ENCODE measurements at regions not wholly inside any gene's neighbourhood (a gene's known extent, or its start where the extent isn't known, plus 50 kb on each side); places are given as distances from the start of the nearest gene placed in this dataset.

GRCh38 chr4:82230306-82230705, 143.5 kb downstream of the HNRNPD start:
- no peaks in the 10 kb centered on the region for H3K36me3 Mint-ChIP-seq (ENCODE audit: insufficient read depth)
- TF ChIP-seq, protein P1, sequence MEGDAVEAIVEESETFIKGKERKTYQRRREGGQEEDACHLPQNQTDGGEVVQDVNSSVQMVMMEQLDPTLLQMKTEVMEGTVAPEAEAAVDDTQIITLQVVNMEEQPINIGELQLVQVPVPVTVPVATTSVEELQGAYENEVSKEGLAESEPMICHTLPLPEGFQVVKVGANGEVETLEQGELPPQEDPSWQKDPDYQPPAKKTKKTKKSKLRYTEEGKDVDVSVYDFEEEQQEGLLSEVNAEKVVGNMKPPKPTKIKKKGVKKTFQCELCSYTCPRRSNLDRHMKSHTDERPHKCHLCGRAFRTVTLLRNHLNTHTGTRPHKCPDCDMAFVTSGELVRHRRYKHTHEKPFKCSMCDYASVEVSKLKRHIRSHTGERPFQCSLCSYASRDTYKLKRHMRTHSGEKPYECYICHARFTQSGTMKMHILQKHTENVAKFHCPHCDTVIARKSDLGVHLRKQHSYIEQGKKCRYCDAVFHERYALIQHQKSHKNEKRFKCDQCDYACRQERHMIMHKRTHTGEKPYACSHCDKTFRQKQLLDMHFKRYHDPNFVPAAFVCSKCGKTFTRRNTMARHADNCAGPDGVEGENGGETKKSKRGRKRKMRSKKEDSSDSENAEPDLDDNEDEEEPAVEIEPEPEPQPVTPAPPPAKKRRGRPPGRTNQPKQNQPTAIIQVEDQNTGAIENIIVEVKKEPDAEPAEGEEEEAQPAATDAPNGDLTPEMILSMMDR (IDR thresholded peaks at IDR 0.05; ENCODE audit: unreplicated experiment), result no peak

GRCh38 chr4:82225030-82225429, 148.8 kb downstream of the HNRNPD start:
- Mint-ChIP-seq H3K36me3 (ENCODE audit: insufficient read depth) (no peaks in the 10 kb centered on the region), H3K4me3 (ENCODE audit: low read depth) (no peak overlapping the region), H3K9me3 (ENCODE audit: low read depth) (no peaks in the 10 kb centered on the region), H3K27ac (no peak overlapping the region), H3K27me3 (peaks cover 3% of the 10 kb centered on the region), H3K4me1 (ENCODE audit: low read depth) (no peaks in the 10 kb centered on the region)
- DNase-seq (ENCODE audit: low spot score, unreplicated experiment), result no peak
- TF ChIP-seq, protein P1 (IDR thresholded peaks at IDR 0.05; ENCODE audit: unreplicated experiment), result no peak

More at GRCh38 chr4:82230306-82230705, 143.5 kb downstream of the HNRNPD start:
- Mint-ChIP-seq H3K4me3 (ENCODE audit: low read depth) (no peak overlapping the region), H3K4me1 (ENCODE audit: low read depth) (no peaks in the 10 kb centered on the region), H3K27me3 (peaks cover 5% of the 10 kb centered on the region), H3K9me3 (ENCODE audit: low read depth) (no peaks in the 10 kb centered on the region), H3K27ac (no peak overlapping the region)
- no peak for DNase-seq (ENCODE audit: low spot score, unreplicated experiment)

GRCh38 chr4:82223715-82224114, 150.1 kb downstream of the HNRNPD start:
- H3K36me3 Mint-ChIP-seq (ENCODE audit: insufficient read depth), result no peaks in the 10 kb centered on the region
- H3K27ac Mint-ChIP-seq, result no peak overlapping the region
- peaks cover 10% of the 10 kb centered on the region for H3K4me1 Mint-ChIP-seq (ENCODE audit: low read depth)
- no peak for DNase-seq (ENCODE audit: low spot score, unreplicated experiment)
- H3K27me3 Mint-ChIP-seq, result peaks cover 3% of the 10 kb centered on the region
- H3K4me3 Mint-ChIP-seq (ENCODE audit: low read depth), result no peak overlapping the region
- H3K9me3 Mint-ChIP-seq (ENCODE audit: low read depth), result no peaks in the 10 kb centered on the region
- TF ChIP-seq, protein P1 (IDR thresholded peaks at IDR 0.05; ENCODE audit: unreplicated experiment), result no peak

GRCh38 chr4:82219346-82219745, 154.4 kb downstream of the HNRNPD start:
- Mint-ChIP-seq H3K27ac (peak overlapping the region; percentile 94), H3K9me3 (ENCODE audit: low read depth) (peaks cover 7% of the 10 kb centered on the region), H3K4me3 (ENCODE audit: low read depth) (no peak overlapping the region), H3K4me1 (ENCODE audit: low read depth) (peaks cover 24% of the 10 kb centered on the region), H3K36me3 (ENCODE audit: insufficient read depth) (no peaks in the 10 kb centered on the region), H3K27me3 (no peaks in the 10 kb centered on the region)
- DNase-seq (ENCODE audit: low spot score, unreplicated experiment), result no peak
- TF ChIP-seq, protein P1 (IDR thresholded peaks at IDR 0.05; ENCODE audit: unreplicated experiment), result no peak

GRCh38 chr4:82217986-82218715, 155.6 kb downstream of the HNRNPD start:
- TF ChIP-seq, protein P1 (IDR thresholded peaks at IDR 0.05; ENCODE audit: unreplicated experiment), result peak; percentile 47
- no peak for DNase-seq (ENCODE audit: low spot score, unreplicated experiment)
- peak overlapping the region; percentile 94 for H3K27ac Mint-ChIP-seq
- H3K36me3 Mint-ChIP-seq (ENCODE audit: insufficient read depth), result no peaks in the 10 kb centered on the region
- no peaks in the 10 kb centered on the region for H3K27me3 Mint-ChIP-seq
- peaks cover 7% of the 10 kb centered on the region for H3K9me3 Mint-ChIP-seq (ENCODE audit: low read depth)
- H3K4me3 Mint-ChIP-seq (ENCODE audit: low read depth), result no peak overlapping the region
- peaks cover 27% of the 10 kb centered on the region for H3K4me1 Mint-ChIP-seq (ENCODE audit: low read depth)
